IMR-90 (cell line): ENCODE measurements at regions not wholly inside any gene's neighbourhood (a gene's known extent, or its start where the extent isn't known, plus 50 kb on each side); places are given as distances from the start of the nearest gene placed in this dataset.
A peak's percentile ranks its signal among the peaks of the same experiment; 100 is the strongest.

ENCODE experiments used
- ATAC-seq: fragments of 200-7000 bp; cut with Tn5 transposase; 2 replicates; pipeline ENCODE4 v1.9.1; 2020; ENCODE audit warnings: low read depth, mild to moderate bottlenecking, moderate library complexity
- BruUV-seq: library from RNA; stranded (reverse); fragments of 400-500 nt; replicated peaks from 2 replicates; lab custom pipeline; 2021; lab: Mats Ljungman, UMichigan
- CTCF ChIA-PET: fragments of 300-600 bp; formaldehyde crosslinking; extraction: SDS; loops from one replicate; lab custom pipeline; 2021; ENCODE audit warnings: antibody characterized with exemption; lab: Yijun Ruan, JAX
- POLR2A ChIA-PET: fragments of 300-600 bp; sonication (Branson Sonifier 250); formaldehyde crosslinking; loops from one replicate; lab custom pipeline; 2022; ENCODE audit warnings: antibody characterized with exemption; ENCODE audit not compliant: unreplicated experiment; lab: Charles Lee
- DNase-seq: peaks from one replicate; pipeline ENCODE4 v3.0.0; 2013
- H2AFZ ChIP-seq: replicated peaks from 2 replicates; pipeline ENCODE3; 2013; ENCODE audit warnings: low read length, mild to moderate bottlenecking; ENCODE audit not compliant: poor library complexity
- H2AK5ac ChIP-seq: 2 replicates; pipeline ENCODE4 v1.6.1; 2013; ENCODE audit warnings: low read depth, low read length, inconsistent platforms
- H2AK9ac ChIP-seq: replicated peaks from 2 replicates; pipeline ENCODE3; 2013; ENCODE audit warnings: mild to moderate bottlenecking, low read depth, low read length, moderate library complexity; ENCODE audit not compliant: poor library complexity
- H2BK120ac ChIP-seq: 2 replicates; pipeline ENCODE4 v1.6.1; 2013; ENCODE audit warnings: low read depth, low read length, inconsistent platforms
- H2BK15ac ChIP-seq: 3 replicates; pipeline ENCODE4 v1.6.1; 2013; ENCODE audit warnings: low read depth, low read length, inconsistent platforms
- H2BK20ac ChIP-seq: 2 replicates; pipeline ENCODE4 v1.6.1; 2013; ENCODE audit warnings: low read depth, mild to moderate bottlenecking, inconsistent platforms, low read length, moderate library complexity
- H2BK5ac ChIP-seq: 2 replicates; pipeline ENCODE4 v1.6.1; 2013; ENCODE audit warnings: mild to moderate bottlenecking, low read depth, low read length, inconsistent platforms; ENCODE audit not compliant: poor library complexity, severe bottlenecking
- H3K14ac ChIP-seq: replicated peaks from 2 replicates; pipeline ENCODE4 v1.6.1; 2013; ENCODE audit warnings: low read depth, low read length, inconsistent platforms
- H3K18ac ChIP-seq: 2 replicates; pipeline ENCODE4 v1.6.1; 2013; ENCODE audit warnings: low read depth, low read length, control low read depth
- H3K23ac ChIP-seq: 2 replicates; pipeline ENCODE4 v1.6.1; 2013; ENCODE audit warnings: low read depth, low read length, inconsistent platforms
- H3K27ac ChIP-seq: 2 replicates; pipeline ENCODE4 v1.5.1; 2013; ENCODE audit warnings: mild to moderate bottlenecking, control low read depth, low read length; ENCODE audit not compliant: insufficient read depth
- H3K27me3 ChIP-seq: 2 replicates; pipeline ENCODE4 v1.6.1; 2013; ENCODE audit warnings: low read length; ENCODE audit not compliant: control insufficient read depth, insufficient read depth
- H3K36me3 ChIP-seq: 2 replicates; pipeline ENCODE4 v1.6.1; 2013; ENCODE audit warnings: low read length, mixed read lengths; ENCODE audit not compliant: control insufficient read depth, insufficient read depth
- H3K4ac ChIP-seq: 2 replicates; pipeline ENCODE4 v1.6.1; 2013; ENCODE audit warnings: low read depth, low read length, inconsistent platforms
- H3K4me1 ChIP-seq: 2 replicates; pipeline ENCODE4 v1.6.1; 2013; ENCODE audit warnings: low read length, mixed read lengths; ENCODE audit not compliant: control insufficient read depth, insufficient read depth
- H3K4me2 ChIP-seq: 2 replicates; pipeline ENCODE4 v1.6.1; 2013; ENCODE audit warnings: low read depth, mild to moderate bottlenecking, control low read depth, low read length, moderate library complexity
- H3K4me3 ChIP-seq: 2 replicates; pipeline ENCODE4 v1.5.1; 2013; ENCODE audit warnings: low read depth, mild to moderate bottlenecking, control low read depth, low read length, moderate library complexity; ENCODE audit not compliant: insufficient read depth
- H3K56ac ChIP-seq: 2 replicates; pipeline ENCODE4 v1.6.1; 2013; ENCODE audit warnings: low read length, inconsistent platforms; ENCODE audit not compliant: insufficient read depth; ENCODE audit errors: extremely low read depth
- H3K79me1 ChIP-seq, 2 experiments: 2 replicates each; pipeline ENCODE4 v1.6.1; 2013; ENCODE audit warnings: low read length in 2 of 2, inconsistent platforms in 1 of 2, low read depth in 1 of 2
- H3K9ac ChIP-seq: 2 replicates; pipeline ENCODE4 v1.6.1; 2013; ENCODE audit warnings: low read depth, low read length, control low read depth
- H3K9me1 ChIP-seq: 2 replicates; pipeline ENCODE4 v1.6.1; 2013; ENCODE audit warnings: low read length, inconsistent platforms; ENCODE audit not compliant: insufficient read depth
- H3K9me3 ChIP-seq: 2 replicates; pipeline ENCODE4 v1.6.1; 2013; ENCODE audit warnings: low read length; ENCODE audit not compliant: control insufficient read depth, insufficient read depth
- H4K20me1 ChIP-seq: 2 replicates; pipeline ENCODE4 v1.6.1; 2013; ENCODE audit warnings: low read length, inconsistent platforms; ENCODE audit not compliant: insufficient read depth
- H4K5ac ChIP-seq: 2 replicates; pipeline ENCODE4 v1.6.1; 2013; ENCODE audit warnings: mild to moderate bottlenecking, low read depth, low read length, control low read depth
- H4K8ac ChIP-seq, 2 experiments: 2 replicates each; pipeline ENCODE4 v1.6.1; 2013; ENCODE audit warnings: low read depth in 2 of 2, low read length in 2 of 2, control low read depth in 1 of 2, inconsistent platforms in 1 of 2
- H4K91ac ChIP-seq: 2 replicates; pipeline ENCODE4 v1.6.1; 2013; ENCODE audit warnings: low read depth, low read length, inconsistent platforms; ENCODE audit not compliant: insufficient read depth
- BHLHE40 ChIP-seq: fragments of 150-350 bp; IDR thresholded peaks from 2 replicates; pipeline ENCODE4 v1.6.1; 2016; ENCODE audit warnings: mild to moderate bottlenecking, low read depth, low read length
- CEBPB ChIP-seq: IDR thresholded peaks from 2 replicates; pipeline ENCODE4 v1.6.1; 2012; ENCODE audit warnings: low read depth, low read length, improper control_type of control experiment
- CHD1 ChIP-seq: IDR thresholded peaks from 2 replicates; pipeline ENCODE4 v1.6.1; 2012; ENCODE audit warnings: low read depth, low read length, improper control_type of control experiment
- FOS ChIP-seq: fragments of 150-350 bp; IDR thresholded peaks from 2 replicates; pipeline ENCODE4 v1.6.1; 2016; ENCODE audit warnings: low read depth, low read length
- MAFK ChIP-seq: IDR thresholded peaks from 2 replicates; pipeline ENCODE4 v1.6.1; 2012; ENCODE audit warnings: low read depth, low read length, improper control_type of control experiment
- MAZ ChIP-seq: IDR thresholded peaks from 2 replicates; pipeline ENCODE4 v1.6.1; 2012; ENCODE audit warnings: low read depth, mild to moderate bottlenecking, low read length, improper control_type of control experiment, moderate library complexity, borderline replicate concordance
- MXI1 ChIP-seq: IDR thresholded peaks from 2 replicates; pipeline ENCODE4 v1.6.1; 2012; ENCODE audit warnings: low read depth, mild to moderate bottlenecking, low read length, moderate library complexity, borderline replicate concordance
- NFE2L2 ChIP-seq: fragments of 150-350 bp; IDR thresholded peaks from 2 replicates; pipeline ENCODE4 v1.6.1; 2016; ENCODE audit warnings: low read depth, mild to moderate bottlenecking, low read length
- POLR2A ChIP-seq: IDR thresholded peaks from 2 replicates; pipeline ENCODE4 v1.6.1; 2012; ENCODE audit warnings: mild to moderate bottlenecking, low read depth, low read length
- RAD21 ChIP-seq: IDR thresholded peaks from 2 replicates; pipeline ENCODE4 v1.6.1; 2012; ENCODE audit warnings: low read length, improper control_type of control experiment
- RCOR1 ChIP-seq: IDR thresholded peaks from 2 replicates; pipeline ENCODE4 v1.6.1; 2012; ENCODE audit warnings: mild to moderate bottlenecking, low read length, improper control_type of control experiment; ENCODE audit not compliant: insufficient replicate concordance
- RFX5 ChIP-seq: IDR thresholded peaks from 2 replicates; pipeline ENCODE4 v1.8.0; 2012; ENCODE audit warnings: low read depth, mild to moderate bottlenecking, low read length, moderate library complexity
- SMC3 ChIP-seq: fragments of 150-350 bp; IDR thresholded peaks from 2 replicates; pipeline ENCODE4 v1.6.1; 2016; ENCODE audit warnings: low read depth, mild to moderate bottlenecking, antibody characterized with exemption, low read length, moderate library complexity
- WGBS, 2 experiments: methylation state at CpG; one replicate each; pipeline versions ENCODE4 v1.1.5 to v1.1.7; 2013; ENCODE audit warnings: missing lambda C conversion rate in 2 of 2; ENCODE audit not compliant: insufficient read length in 1 of 2; ENCODE audit errors: extremely low coverage in 2 of 2; 5-methylcytosine and 5-hydroxymethylcytosine counted together
- dilution Hi-C: fragments of 300-500 bp; cut with HindIII; formaldehyde crosslinking; loops from one replicate; pipeline ENCODE4 v1.14.3; 2018; ENCODE audit warnings: low sequenced_read_pairs; ENCODE audit not compliant: unreplicated experiment
- in situ Hi-C: fragments of 300-500 bp; cut with MboI; formaldehyde crosslinking; loops from 3 replicates; pipeline ENCODE4 v1.14.3; 2019; ENCODE audit warnings: low sequenced_read_pairs, inconsistent platforms, mixed read lengths
- intact Hi-C: fragments of 100-400 bp; cut with micrococcal nuclease; formaldehyde crosslinking; loops from 2 replicates; pipeline ENCODE4 v1.10.0; 2022
- TF ChIP-seq, protein P1 (sequence below): conservative IDR thresholded peaks from 2 replicates; pipeline ENCODE4 v1.5.1; 2012; ENCODE audit warnings: mild to moderate bottlenecking, low read depth, low read length, improper control_type of control experiment
- TF ChIP-seq, protein P2 (sequence below): fragments of 150-350 bp; IDR thresholded peaks from 2 replicates; pipeline ENCODE4 v1.6.1; 2017; ENCODE audit warnings: mild to moderate bottlenecking, antibody characterized with exemption, low read length, low read depth
- TF ChIP-seq, protein P3 (sequence below): fragments of 150-350 bp; IDR thresholded peaks from 2 replicates; pipeline ENCODE4 v1.6.1; 2016; ENCODE audit warnings: low read depth, mild to moderate bottlenecking, low read length, moderate library complexity, borderline replicate concordance

DNA sequence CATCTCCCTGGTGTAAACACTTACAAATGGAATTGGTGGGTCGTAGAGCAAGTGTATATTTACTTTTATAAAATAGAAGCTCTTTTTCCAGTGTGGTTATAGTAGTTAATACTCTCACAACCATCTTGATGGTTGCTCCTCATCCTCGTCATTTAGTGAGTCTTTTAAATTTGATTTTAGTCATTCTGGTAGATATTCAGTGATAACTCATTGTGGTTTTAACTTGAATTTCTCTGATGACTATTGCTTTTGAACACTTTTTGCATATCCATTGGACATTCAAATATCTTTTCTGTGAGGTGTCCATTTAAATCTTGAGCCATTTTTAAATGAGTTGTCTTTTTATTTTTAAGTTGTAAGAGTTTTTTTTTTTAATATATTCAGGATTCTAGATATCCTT lies 189.2 kb upstream of the PHACTR1 start:
- H4K8ac ChIP-seq, result no peak overlapping the region
- no peak overlapping the region for H2BK120ac ChIP-seq
- TF ChIP-seq MAZ, result no peak
- TF ChIP-seq MAFK, result no peak
- TF ChIP-seq RAD21, result no peak
- TF ChIP-seq CEBPB, result no peak
- TF ChIP-seq, protein P1, sequence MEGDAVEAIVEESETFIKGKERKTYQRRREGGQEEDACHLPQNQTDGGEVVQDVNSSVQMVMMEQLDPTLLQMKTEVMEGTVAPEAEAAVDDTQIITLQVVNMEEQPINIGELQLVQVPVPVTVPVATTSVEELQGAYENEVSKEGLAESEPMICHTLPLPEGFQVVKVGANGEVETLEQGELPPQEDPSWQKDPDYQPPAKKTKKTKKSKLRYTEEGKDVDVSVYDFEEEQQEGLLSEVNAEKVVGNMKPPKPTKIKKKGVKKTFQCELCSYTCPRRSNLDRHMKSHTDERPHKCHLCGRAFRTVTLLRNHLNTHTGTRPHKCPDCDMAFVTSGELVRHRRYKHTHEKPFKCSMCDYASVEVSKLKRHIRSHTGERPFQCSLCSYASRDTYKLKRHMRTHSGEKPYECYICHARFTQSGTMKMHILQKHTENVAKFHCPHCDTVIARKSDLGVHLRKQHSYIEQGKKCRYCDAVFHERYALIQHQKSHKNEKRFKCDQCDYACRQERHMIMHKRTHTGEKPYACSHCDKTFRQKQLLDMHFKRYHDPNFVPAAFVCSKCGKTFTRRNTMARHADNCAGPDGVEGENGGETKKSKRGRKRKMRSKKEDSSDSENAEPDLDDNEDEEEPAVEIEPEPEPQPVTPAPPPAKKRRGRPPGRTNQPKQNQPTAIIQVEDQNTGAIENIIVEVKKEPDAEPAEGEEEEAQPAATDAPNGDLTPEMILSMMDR, result no peak
- TF ChIP-seq POLR2A, result no peak
- no peak for TF ChIP-seq RFX5
- no peak for TF ChIP-seq RCOR1
- TF ChIP-seq CHD1, result no peak
- TF ChIP-seq MXI1, result no peak
- TF ChIP-seq BHLHE40, result no peak
- TF ChIP-seq FOS, result no peak
- no peak for TF ChIP-seq NFE2L2
- TF ChIP-seq, protein P2, sequence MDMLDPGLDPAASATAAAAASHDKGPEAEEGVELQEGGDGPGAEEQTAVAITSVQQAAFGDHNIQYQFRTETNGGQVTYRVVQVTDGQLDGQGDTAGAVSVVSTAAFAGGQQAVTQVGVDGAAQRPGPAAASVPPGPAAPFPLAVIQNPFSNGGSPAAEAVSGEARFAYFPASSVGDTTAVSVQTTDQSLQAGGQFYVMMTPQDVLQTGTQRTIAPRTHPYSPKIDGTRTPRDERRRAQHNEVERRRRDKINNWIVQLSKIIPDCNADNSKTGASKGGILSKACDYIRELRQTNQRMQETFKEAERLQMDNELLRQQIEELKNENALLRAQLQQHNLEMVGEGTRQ, result no peak
- no peak for TF ChIP-seq SMC3
- TF ChIP-seq, protein P3, sequence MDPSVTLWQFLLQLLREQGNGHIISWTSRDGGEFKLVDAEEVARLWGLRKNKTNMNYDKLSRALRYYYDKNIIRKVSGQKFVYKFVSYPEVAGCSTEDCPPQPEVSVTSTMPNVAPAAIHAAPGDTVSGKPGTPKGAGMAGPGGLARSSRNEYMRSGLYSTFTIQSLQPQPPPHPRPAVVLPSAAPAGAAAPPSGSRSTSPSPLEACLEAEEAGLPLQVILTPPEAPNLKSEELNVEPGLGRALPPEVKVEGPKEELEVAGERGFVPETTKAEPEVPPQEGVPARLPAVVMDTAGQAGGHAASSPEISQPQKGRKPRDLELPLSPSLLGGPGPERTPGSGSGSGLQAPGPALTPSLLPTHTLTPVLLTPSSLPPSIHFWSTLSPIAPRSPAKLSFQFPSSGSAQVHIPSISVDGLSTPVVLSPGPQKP, result no peak
- H4K5ac ChIP-seq, result no peak overlapping the region
- peak; percentile 29 for DNase-seq
- H2BK5ac ChIP-seq, result no peak overlapping the region
- no peak overlapping the region for H3K56ac ChIP-seq
- no peak overlapping the region for H3K23ac ChIP-seq
- ATAC-seq, result no peak
- dilution Hi-C loops (no loop called here), in situ Hi-C loops (no loop called here), intact Hi-C loops (no loop called here)
- POLR2A ChIA-PET, result no interaction called here
- H2BK15ac ChIP-seq, result no peak overlapping the region
- H3K9ac ChIP-seq, result no peak overlapping the region
- H4K20me1 ChIP-seq, result no peaks in the 10 kb centered on the region
- peaks cover 2% of the 10 kb centered on the region; the same call in 1 of the 2 replicates for H3K27me3 ChIP-seq
- H3K36me3 ChIP-seq, result no peaks in the 10 kb centered on the region
- CTCF ChIA-PET, result no interaction called here
- WGBS, 2 experiments, result no CpG with 5 or more reads among the region's 2 CpGs
- no peaks in the 10 kb centered on the region for H3K4me1 ChIP-seq
- no peak overlapping the region for H4K91ac ChIP-seq
- no peak overlapping the region for H3K27ac ChIP-seq
- no peaks in the 10 kb centered on the region for H3K9me1 ChIP-seq
- H2AFZ ChIP-seq, result no peak overlapping the region
- no peaks in the 10 kb centered on the region; the same call in 1 of the 2 replicates for H3K9me3 ChIP-seq
- H2BK20ac ChIP-seq, result no peak overlapping the region
- no peak overlapping the region for H3K14ac ChIP-seq
- no peak overlapping the region for H2AK9ac ChIP-seq
- no peak overlapping the region for H3K18ac ChIP-seq
- H3K4me3 ChIP-seq, result no peak overlapping the region
- no peaks in the 10 kb centered on the region for H3K79me1 ChIP-seq
- no TSS peak for BruUV-seq
- no peak overlapping the region for H3K4me2 ChIP-seq
- no peak overlapping the region for H3K4ac ChIP-seq
- H2AK5ac ChIP-seq, result no peak overlapping the region
